GM12864 (cell line): ENCODE measurements at regions not wholly inside any gene's neighbourhood (a gene's known extent, or its start where the extent isn't known, plus 50 kb on each side); places are given as distances from the start of the nearest gene placed in this dataset.

Source experiments
- DNase-seq: peaks from one replicate; pipeline ENCODE4 v3.0.0-alpha.2; 2011; ENCODE audit warnings: low read depth
- H3K4me3 ChIP-seq: 2 replicates; pipeline ENCODE4 v1.5.1; 2011; ENCODE audit warnings: mild to moderate bottlenecking, low read depth, low read length, control low read depth
- TF ChIP-seq, protein P1 (sequence below): IDR thresholded peaks from 2 replicates; pipeline ENCODE4 v1.5.1; 2011; ENCODE audit warnings: low read depth, mild to moderate bottlenecking, moderate library complexity, low read length, control low read depth, inconsistent platforms; ENCODE audit errors: missing control alignments

DNA sequence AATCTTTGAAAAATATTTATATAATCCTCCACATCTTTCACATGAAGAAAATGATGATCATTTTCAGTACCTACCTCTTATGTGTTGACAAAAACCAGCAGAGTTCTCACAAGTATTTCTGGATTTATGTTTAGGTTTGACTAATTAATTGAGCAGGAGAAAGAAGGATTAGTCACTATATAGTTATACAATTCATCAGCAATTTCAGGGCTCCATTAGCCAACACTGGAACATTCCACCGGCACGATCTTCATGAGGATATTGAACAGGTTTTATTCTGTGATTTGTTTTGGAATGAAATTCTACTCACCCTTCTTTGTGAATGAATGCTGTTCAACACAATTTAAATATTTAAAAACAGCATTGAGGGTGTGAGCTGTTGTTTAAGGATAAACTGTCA is 163.2 kb downstream of the SEM1 start:
- no peak for DNase-seq
- H3K4me3 ChIP-seq = no peak overlapping the region
- TF ChIP-seq, protein P1, sequence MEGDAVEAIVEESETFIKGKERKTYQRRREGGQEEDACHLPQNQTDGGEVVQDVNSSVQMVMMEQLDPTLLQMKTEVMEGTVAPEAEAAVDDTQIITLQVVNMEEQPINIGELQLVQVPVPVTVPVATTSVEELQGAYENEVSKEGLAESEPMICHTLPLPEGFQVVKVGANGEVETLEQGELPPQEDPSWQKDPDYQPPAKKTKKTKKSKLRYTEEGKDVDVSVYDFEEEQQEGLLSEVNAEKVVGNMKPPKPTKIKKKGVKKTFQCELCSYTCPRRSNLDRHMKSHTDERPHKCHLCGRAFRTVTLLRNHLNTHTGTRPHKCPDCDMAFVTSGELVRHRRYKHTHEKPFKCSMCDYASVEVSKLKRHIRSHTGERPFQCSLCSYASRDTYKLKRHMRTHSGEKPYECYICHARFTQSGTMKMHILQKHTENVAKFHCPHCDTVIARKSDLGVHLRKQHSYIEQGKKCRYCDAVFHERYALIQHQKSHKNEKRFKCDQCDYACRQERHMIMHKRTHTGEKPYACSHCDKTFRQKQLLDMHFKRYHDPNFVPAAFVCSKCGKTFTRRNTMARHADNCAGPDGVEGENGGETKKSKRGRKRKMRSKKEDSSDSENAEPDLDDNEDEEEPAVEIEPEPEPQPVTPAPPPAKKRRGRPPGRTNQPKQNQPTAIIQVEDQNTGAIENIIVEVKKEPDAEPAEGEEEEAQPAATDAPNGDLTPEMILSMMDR = no peak

DNA sequence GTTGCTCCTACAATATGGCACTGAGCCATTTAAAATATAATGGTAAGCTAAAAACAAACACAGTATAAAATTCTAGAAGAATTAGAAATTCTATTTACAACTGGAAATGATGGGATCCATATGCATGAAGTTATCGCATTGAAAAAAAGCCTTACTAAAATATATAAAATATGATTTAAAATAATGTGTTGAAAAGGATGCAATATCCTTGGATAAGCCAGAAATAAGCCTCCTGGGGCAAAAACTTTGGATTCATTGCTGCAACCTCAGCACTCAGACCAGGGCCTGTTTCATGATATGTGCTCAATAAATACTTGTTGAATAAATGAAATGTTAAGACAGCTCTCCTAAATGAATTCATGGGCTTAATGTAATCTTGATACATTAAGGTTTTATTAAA is 170.2 kb downstream of the SEM1 start:
- DNase-seq = no peak
- TF ChIP-seq, protein P1 = no peak
- H3K4me3 ChIP-seq = no peak overlapping the region

DNA sequence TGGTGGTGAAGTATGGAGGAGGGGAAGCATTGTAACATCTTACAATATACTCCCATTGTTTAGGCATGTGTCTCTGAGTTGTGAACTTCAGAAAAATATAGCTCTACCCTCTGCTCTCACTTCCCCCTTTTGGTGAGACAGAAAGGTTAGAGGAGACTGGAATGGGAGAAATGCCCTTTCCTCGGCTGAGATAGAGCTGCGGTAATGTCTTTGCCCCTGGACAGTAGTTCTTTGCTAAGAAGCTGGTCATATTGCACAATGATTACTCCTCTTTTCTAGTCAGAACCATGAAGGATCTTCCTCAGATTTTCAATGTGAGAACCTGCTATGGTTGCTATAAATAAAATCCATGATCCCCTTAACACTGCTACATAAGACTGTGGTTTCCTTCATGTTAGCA is 171.0 kb downstream of the SEM1 start:
- H3K4me3 ChIP-seq = no peak overlapping the region
- TF ChIP-seq, protein P1 = no peak
- no peak for DNase-seq

DNA sequence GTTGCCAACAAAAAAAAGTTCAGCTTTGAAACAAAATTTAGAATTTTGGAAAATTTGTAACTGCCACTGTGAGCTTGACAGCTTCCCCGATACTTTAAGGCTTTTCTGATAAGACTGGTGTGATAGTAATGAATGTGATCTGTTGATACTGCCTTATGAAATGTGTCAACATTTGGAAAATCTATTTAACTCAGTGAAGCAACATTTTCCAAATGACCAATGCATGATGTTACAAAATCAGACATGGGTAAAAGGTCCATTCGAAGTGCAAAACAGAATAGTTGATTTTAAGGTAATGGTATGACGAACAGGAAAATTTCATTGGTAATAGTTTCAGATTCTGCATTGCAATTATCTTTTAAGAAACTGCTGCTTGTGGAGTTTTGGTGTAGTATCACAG is 175.4 kb downstream of the SEM1 start:
- TF ChIP-seq, protein P1 = no peak
- H3K4me3 ChIP-seq = no peak overlapping the region
- DNase-seq = no peak

DNA sequence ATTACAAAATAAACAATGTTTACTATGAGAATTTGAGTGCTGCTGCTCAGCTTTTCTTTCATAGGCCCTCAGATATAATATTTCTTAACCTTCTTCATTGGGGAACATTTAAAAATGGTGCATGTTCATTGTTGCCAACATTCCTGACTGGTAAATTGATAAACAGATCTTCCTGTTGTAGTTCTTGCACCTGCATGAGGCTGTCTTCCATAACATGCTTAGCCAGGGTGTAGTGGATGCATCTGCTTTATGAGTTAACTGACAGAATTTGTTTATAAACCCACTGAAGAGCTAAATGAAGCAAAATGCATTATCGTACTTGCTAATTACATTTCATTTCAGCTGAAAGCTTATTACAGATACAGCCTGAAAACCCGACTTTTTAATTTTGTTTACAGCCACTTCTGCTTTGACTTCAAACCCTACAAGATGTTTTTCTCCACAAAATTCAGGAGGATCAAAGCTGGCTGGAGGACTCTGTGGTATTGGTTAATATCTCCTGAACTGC is 177.2 kb downstream of the SEM1 start:
- no peak for DNase-seq
- no peak overlapping the region for H3K4me3 ChIP-seq
- TF ChIP-seq, protein P1 = no peak

DNA sequence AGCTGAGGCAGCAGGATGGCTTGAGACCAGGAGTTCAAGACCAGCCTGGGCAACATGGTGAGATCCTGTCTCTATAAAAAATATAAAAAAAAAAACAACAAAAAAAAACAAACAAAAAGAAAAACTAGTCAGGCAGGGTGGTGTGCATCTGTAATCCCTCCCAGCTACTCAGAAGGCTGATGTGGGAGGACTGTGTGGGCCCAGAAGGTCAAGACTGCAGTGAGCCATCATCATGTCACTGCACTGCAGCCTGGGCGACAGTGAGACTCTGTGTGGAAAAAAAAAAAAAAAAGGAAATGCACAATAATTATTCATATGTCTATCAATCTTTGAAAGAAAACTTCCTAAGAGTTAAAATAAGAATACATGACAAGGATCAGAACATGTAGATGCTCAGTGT is 178.3 kb downstream of the SEM1 start:
- TF ChIP-seq, protein P1 = no peak
- no peak for DNase-seq
- H3K4me3 ChIP-seq = no peak overlapping the region

DNA sequence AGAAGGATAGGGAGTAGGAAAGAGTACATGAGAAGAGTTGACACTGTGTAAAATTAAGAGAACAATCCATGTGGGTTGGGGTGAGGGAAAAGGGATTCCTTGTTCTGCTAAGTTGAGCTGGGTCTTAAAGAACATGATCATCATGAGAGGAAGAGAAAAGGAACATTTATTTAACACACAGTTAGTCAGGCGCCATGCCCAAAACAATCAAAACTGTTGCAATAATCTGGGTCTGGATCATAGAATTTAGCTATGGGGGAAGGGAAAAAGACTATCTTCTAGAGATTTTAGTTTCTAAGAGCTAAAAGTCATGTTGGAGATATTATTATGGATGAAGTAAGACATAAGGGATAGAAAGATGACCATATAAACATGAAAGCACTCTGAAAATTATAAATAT is 178.9 kb downstream of the SEM1 start:
- no peak for DNase-seq
- TF ChIP-seq, protein P1 = no peak
- H3K4me3 ChIP-seq = no peak overlapping the region
